HG02610 (cell line): ENCODE measurements at regions not wholly inside any gene's neighbourhood (a gene's known extent, or its start where the extent isn't known, plus 50 kb on each side); places are given as distances from the start of the nearest gene placed in this dataset.

Source experiments
- ATAC-seq: cut with Tn5 transposase; IDR thresholded peaks from one replicate; pipeline ENCODE4 v1.9.1; 2021; ENCODE audit warnings: mild to moderate bottlenecking, moderate library complexity; ENCODE audit not compliant: unreplicated experiment

GRCh38 chr16:52896478-52897164 is 156.1 kb downstream of the CHD9NB start:
- no peak for ATAC-seq

- no peak for ATAC-seq
Measured at GRCh38 chr16:52874042-52874441, 178.7 kb downstream of the CHD9NB start.

GRCh38 chr16:52872731-52873130 is 180.0 kb downstream of the CHD9NB start:
- no peak for ATAC-seq

GRCh38 chr16:52871481-52871880 is 181.2 kb downstream of the CHD9NB start:
- ATAC-seq: no peak

GRCh38 chr16:52869243-52869642 is 183.5 kb downstream of the CHD9NB start:
- ATAC-seq: no peak

GRCh38 chr16:52863000-52863399 is 189.7 kb downstream of the CHD9NB start:
- no peak for ATAC-seq

- ATAC-seq: no peak
Measured at GRCh38 chr16:52861614-52862022, 191.1 kb downstream of the CHD9NB start.

GRCh38 chr16:52855463-52855862 is 197.2 kb downstream of the CHD9NB start:
- ATAC-seq: no peak

- no peak for ATAC-seq
Measured at GRCh38 chr16:52852978-52853377, 199.7 kb downstream of the CHD9NB start.

GRCh38 chr16:52851211-52851740 is 201.4 kb downstream of the CHD9NB start:
- ATAC-seq: no peak

GRCh38 chr16:52843381-52843780 is 209.3 kb downstream of the CHD9NB start:
- ATAC-seq: no peak

- ATAC-seq: no peak
Measured at GRCh38 chr16:52837251-52837650, 215.4 kb downstream of the CHD9NB start.

- ATAC-seq: no peak
Measured at GRCh38 chr16:52834736-52835465, 217.8 kb downstream of the CHD9NB start.

- ATAC-seq: no peak
Measured at GRCh38 chr16:52832771-52833170, 219.9 kb downstream of the CHD9NB start.

GRCh38 chr16:52827456-52827855 is 225.2 kb downstream of the CHD9NB start:
- ATAC-seq: no peak

- no peak for ATAC-seq
Measured at GRCh38 chr16:52825892-52826291, 226.8 kb downstream of the CHD9NB start.

GRCh38 chr16:52819808-52820207 is 232.9 kb downstream of the CHD9NB start:
- ATAC-seq: no peak

- no peak for ATAC-seq
Measured at GRCh38 chr16:52819405-52819804, 233.3 kb downstream of the CHD9NB start.

GRCh38 chr16:52817696-52818095 is 235.0 kb downstream of the CHD9NB start:
- ATAC-seq: no peak

GRCh38 chr16:52816993-52817392 is 235.7 kb downstream of the CHD9NB start:
- ATAC-seq: no peak

- no peak for ATAC-seq
Measured at GRCh38 chr16:52812678-52813556, 239.8 kb downstream of the CHD9NB start.
